HG03439 (cell line): ENCODE measurements at regions not wholly inside any gene's neighbourhood (a gene's known extent, or its start where the extent isn't known, plus 50 kb on each side); places are given as distances from the start of the nearest gene placed in this dataset.

Experiments used
- ATAC-seq: cut with Tn5 transposase; IDR thresholded peaks from one replicate; pipeline ENCODE4 v1.9.1; 2021; ENCODE audit warnings: mild to moderate bottlenecking, moderate library complexity; ENCODE audit not compliant: unreplicated experiment

GRCh38 chr13:47019977-47020376 lies 123.1 kb upstream of the HTR2A start:
- no peak for ATAC-seq

DNA sequence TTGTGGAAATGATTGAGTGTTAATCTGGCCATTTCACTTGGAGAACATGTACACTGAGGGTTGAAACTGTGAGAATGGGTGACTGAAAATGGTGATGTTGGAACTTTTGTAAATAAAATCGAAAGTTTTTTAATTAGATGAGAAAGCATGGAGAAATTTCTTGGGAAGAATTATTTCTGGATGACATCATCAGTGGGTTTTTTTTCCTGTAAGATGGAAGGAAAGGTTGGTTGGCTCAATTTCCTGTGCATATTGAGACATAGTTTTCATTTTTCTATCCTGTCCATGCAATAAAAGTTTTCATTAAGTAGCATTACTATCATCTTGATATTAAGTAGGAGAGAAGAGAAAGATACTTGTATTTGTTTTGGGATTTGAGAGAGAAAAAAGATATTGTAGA lies 120.6 kb upstream of the HTR2A start:
- ATAC-seq: no peak

DNA sequence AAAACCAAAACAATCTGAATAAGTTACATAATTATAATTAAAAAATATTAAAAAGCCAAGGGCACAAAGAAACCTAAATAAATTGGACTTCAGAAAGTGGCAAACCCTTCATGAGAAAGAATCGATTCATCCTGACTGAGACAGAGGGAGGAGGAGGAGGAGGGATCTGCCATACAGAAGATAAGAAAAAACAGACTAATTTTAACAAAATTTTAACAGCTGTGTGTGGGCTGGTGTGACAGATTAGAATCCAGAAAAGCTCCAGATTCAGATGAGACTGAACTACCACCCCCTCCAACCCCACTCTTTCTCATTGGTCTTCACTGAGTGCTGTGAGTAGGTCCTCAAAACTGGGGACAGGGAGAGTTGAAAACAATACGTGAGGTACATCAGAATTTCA lies 111.5 kb upstream of the HTR2A start:
- no peak for ATAC-seq

- ATAC-seq: no peak
Measured at GRCh38 chr13:47005756-47006414, 109.0 kb upstream of the HTR2A start.

GRCh38 chr13:47004540-47004939 lies 107.7 kb upstream of the HTR2A start:
- no peak for ATAC-seq

DNA sequence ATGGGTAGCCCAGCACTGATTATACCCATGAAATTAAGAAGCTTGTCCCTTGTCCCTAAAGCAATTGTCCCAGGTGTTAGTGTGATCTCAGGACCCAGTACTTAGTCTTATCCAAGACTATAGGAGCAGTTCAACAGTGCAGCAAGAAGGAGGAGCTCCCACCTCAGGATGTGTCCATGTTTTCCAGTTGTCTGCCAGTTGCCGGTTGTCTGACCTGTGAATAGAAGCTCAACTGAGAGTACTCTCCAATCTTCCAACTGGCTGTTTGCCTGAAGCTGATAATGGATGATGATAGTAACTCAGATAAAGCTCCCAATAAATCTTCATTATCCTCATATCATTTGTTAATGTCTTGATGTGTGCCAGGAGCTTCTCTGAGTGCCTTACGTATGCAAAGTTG lies 107.2 kb upstream of the HTR2A start:
- ATAC-seq: no peak

DNA sequence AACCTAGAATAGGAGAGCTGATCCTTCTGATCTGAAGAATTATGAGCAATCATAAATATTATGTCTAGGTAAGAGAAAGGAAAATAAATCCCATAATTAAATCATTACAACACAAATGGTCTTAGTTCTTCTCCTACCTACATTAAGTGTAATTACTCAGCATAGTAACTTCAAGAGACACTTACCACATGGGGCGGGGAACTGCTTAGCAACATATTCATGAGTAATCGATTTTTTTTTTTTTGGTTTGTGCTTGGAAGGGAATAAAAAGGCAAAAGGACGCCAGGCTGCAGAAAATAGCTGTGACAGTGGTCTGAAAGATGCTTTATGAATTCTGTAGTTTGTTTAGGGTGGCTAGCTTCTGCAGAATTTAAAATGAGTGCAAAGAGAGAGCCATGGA lies 103.3 kb upstream of the HTR2A start:
- ATAC-seq: no peak

DNA sequence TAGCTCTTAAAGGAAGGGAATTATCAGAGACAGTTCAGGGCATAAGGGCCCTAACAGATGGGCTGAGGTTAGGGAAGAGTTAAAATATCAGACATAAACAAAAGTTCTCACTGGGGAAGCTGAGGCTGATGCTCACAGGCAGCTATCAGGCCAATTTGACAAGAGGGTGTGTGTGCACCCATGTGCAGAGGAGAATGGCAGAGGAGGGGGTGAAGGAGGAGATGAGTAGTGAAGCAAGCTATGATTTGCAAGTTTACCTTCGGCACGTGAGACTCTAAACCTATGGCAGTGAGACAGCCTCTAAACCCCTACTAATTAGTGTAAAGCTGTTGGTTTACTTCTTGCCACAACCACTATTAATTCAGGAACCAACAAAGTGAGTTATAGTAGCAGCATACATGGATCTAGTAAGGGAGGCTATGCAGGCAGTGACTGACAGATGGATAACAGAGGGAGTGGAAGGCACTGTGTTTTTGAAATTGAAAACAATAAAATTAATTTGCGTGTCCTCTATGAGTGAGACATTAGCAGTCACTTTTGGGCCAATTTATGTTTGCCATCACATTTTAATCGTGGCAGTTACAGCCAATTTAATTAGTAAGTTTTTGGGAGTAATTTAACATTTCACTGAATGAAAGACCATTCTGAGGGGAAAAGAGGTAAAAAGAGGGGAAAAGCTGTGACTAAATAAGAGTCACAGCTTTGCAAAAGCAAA lies 99.6 kb upstream of the HTR2A start:
- no peak for ATAC-seq

- peak; percentile 67 for ATAC-seq
Measured at GRCh38 chr13:46995874-46996273, 99.0 kb upstream of the HTR2A start.

- no peak for ATAC-seq
Measured at GRCh38 chr13:46994492-46994891, 97.6 kb upstream of the HTR2A start.

DNA sequence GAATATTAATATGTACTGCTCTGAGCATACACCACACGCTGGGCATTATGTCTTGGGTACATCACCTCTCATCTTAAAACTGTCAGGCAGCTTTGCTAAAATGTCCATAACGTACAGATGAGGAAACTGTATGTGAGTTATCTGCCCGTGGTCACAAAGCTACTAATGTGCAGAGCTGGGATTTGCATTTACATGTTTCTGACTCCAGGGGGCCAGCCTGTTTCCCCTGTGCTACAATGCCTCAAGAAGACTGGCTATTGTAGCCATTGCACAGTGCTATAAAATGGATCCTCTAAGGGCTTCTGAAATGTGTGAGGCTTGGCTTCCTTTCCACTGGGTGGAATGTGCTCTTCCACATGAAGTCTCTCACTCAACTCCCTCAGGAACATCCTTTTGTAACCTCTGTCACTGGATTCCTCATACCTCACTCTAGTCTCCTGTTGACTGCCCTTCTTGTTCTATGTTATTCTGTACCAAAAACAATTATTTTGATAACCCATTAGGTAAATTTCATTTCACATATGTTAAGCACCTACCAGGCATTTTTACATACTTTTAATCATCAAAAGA lies 95.6 kb upstream of the HTR2A start:
- no peak for ATAC-seq

GRCh38 chr13:46983881-46984280 lies 87.0 kb upstream of the HTR2A start:
- peak; percentile 66 for ATAC-seq

GRCh38 chr13:46982856-46983582 lies 86.2 kb upstream of the HTR2A start:
- peak; percentile 95 for ATAC-seq

- ATAC-seq: no peak
Measured at GRCh38 chr13:46975173-46975572, 78.3 kb upstream of the HTR2A start.

GRCh38 chr13:46968450-46968849 lies 71.6 kb upstream of the HTR2A start:
- no peak for ATAC-seq

GRCh38 chr13:46964789-46965527 lies 68.1 kb upstream of the HTR2A start:
- ATAC-seq: no peak

DNA sequence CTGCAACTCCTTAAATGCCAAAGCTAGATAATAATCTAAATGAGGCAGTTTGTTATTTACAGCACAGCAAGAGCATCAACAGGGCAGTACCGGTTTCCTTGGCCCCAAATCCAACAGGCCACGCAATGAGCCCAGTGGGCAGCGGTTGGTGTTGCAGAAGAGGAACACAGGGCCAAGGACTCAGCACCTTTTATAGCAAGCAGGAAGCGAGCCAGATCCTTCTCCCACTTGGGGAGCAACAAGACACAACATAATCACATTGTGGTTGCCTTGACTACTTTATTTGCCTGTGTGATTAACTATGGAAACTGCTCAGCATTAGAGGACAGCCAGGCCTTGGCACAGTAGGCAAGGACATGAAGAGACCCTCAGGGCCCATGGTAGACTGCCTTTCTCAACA lies 67.1 kb upstream of the HTR2A start:
- ATAC-seq: no peak

- ATAC-seq: no peak
Measured at GRCh38 chr13:46962281-46962941, 65.6 kb upstream of the HTR2A start.

DNA sequence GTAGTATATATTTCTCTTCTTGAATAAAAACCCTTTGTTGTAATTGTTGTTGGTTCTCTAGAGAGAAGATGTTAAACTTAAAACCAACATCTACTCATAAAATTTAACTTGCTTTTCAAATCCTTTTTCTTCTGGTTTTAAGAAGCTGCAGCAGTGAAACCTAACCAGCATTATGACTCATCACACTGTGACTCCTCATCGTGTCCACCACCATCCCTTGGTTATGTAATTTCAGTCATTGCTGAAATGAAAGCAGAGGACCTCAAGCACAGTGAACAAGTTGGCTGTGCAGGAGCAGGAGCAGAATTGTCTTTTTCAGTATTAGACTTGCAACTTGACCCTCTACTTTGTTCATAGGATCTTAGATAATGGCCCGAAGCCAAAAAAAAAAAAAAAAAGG lies 64.9 kb upstream of the HTR2A start:
- ATAC-seq: peak; percentile 98

- no peak for ATAC-seq
Measured at GRCh38 chr13:46953941-46954340, 57.1 kb upstream of the HTR2A start.

GRCh38 chr13:46953331-46953730 lies 56.5 kb upstream of the HTR2A start:
- ATAC-seq: no peak
